Fibroblast of pulmonary artery (primary cell): ENCODE measurements at regions not wholly inside any gene's neighbourhood (a gene's known extent, or its start where the extent isn't known, plus 50 kb on each side); places are given as distances from the start of the nearest gene placed in this dataset.

ENCODE experiments used
- DNase-seq: peaks from one replicate; pipeline ENCODE4 v3.0.0-alpha.2; 2010; ENCODE audit warnings: low read depth
- H3K4me3 ChIP-seq: replicated peaks from 2 replicates; pipeline ENCODE4 v1.5.1; 2011; ENCODE audit warnings: low read depth, mild to moderate bottlenecking, control low read depth, low read length, moderate library complexity
- TF ChIP-seq, protein P1 (sequence below): IDR thresholded peaks from 2 replicates; pipeline ENCODE4 v1.5.1; 2011; ENCODE audit warnings: mild to moderate bottlenecking, control low read depth, low read length, inconsistent platforms; ENCODE audit errors: missing control alignments

DNA sequence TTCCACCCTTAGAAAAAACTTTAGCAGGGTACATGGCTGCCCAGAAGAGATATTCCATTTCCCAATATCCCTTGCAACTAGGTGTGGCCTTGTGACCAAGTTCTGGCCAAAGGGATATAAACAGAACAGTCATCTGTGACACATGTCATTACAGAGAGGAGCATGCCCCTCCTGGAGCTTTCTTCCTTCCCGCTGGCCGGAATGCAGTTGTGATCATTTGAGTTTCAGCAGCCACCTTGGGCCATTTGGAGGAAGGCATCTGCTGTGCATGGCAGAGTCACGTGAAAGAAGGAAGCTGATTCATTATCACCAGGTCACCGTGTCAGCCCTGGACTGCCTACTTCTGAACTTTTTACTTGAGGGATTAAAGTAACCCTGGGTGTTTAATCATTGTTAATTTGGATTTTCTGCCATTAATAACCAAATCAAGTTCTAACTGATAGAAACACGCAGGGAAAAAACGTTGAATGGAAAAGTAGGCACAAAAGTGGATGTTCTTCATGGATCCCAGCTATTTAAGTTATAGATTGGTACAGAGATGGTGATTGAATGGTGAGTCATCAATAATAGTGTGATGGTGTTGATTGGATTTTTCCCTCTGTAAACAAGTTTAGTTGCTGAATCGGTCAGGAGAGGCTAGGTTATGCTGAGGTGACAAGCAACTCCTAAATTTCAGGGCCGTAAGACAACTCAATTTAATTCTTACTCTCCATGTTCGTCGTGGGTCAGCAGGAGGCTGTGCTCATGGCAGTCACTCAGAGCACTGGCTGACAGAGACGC is 80.7 kb upstream of the CCDC167 start:
- DNase-seq = no peak
- H3K4me3 ChIP-seq = no peak overlapping the region
- TF ChIP-seq, protein P1, sequence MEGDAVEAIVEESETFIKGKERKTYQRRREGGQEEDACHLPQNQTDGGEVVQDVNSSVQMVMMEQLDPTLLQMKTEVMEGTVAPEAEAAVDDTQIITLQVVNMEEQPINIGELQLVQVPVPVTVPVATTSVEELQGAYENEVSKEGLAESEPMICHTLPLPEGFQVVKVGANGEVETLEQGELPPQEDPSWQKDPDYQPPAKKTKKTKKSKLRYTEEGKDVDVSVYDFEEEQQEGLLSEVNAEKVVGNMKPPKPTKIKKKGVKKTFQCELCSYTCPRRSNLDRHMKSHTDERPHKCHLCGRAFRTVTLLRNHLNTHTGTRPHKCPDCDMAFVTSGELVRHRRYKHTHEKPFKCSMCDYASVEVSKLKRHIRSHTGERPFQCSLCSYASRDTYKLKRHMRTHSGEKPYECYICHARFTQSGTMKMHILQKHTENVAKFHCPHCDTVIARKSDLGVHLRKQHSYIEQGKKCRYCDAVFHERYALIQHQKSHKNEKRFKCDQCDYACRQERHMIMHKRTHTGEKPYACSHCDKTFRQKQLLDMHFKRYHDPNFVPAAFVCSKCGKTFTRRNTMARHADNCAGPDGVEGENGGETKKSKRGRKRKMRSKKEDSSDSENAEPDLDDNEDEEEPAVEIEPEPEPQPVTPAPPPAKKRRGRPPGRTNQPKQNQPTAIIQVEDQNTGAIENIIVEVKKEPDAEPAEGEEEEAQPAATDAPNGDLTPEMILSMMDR = no peak

DNA sequence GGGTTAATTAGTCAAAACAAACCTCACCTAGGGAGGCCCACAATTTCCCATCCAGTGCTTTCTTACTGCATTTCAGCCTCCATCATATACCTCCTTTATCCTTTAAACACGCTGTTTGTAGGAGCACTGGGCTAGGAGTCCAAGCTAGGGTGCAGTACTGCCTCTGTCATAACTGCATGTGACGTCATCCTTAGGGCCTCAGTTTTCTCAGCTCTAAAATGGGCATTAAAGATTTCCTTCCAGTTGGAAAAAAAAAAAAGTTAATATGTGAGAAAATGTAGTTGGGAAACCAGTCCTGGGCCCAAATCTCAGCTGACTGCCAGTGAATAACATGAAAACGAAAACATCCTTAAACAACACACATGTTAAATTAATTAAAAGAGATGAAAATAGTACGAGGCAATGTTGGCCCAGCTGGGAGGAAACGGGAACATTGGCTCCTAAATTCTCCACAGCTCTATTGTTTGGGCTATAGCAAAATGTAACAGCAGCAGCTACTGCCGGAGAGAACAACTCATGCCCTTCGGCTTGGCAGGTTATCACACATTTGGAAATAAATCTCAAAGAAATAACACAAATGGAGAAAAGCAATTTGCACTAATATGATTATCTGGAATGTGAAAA is 79.9 kb upstream of the CCDC167 start:
- no peak for DNase-seq
- no peak overlapping the region for H3K4me3 ChIP-seq
- TF ChIP-seq, protein P1 = no peak

DNA sequence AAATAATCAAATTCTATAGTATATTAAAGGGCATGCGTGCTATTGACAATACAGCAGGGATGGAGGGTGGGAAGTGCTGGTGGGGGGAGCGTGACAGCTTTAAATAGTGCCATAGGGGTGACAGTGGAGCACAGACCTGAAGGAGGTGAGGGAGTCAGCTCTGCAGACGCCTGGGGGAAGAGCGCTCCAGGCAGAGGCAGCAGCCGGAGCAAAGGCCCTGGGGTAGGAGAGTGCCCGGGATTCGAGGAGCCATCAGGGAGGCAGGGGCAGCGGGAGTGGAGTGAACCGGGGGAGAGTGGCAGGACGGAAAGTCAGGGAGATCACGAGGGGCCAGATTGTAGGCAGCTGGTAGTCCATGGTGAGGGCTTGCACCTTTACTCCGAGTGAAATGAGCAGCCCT is 78.4 kb upstream of the CCDC167 start:
- DNase-seq = no peak
- TF ChIP-seq, protein P1 = no peak
- no peak overlapping the region for H3K4me3 ChIP-seq

DNA sequence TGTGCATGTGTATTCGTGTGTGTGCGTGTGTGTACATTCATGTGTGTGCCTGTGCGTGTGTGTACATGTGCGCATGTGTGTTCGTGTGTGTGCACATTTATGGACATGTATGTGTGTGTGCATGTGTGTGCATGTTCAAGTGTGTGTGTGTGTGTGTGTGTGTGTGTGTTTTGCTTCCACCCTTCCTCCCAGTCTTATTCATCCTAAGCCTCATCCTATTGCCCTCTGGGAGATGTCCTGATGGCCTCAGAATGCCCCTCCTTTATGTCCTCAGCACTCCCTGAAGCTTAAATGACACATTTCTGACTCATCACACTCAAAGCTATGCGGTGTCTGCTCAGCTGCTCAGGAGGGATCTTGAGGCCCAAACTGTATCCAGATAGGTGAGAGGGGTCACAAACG is 76.6 kb upstream of the CCDC167 start:
- H3K4me3 ChIP-seq = no peak overlapping the region
- DNase-seq = no peak
- TF ChIP-seq, protein P1 = no peak

DNA sequence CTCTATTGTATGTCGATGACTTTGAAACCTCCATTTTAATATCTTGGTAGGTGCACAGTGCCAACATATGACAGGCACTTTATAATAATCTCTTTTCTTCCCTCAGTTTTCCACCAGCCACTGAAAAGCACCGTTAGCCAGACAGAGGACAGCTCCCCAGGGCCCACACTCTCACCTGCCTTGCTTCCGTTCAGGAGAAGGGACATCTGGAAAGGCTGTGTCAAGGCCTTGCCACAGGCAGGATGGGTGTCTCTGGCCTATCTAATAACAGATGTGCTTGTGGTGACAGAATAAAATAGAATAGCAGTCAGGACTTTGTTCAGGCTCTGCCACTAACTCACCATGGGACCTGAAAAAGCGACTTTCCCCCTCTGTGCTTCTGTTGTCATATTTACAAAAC is 75.5 kb upstream of the CCDC167 start:
- TF ChIP-seq, protein P1 = no peak
- no peak overlapping the region for H3K4me3 ChIP-seq
- no peak for DNase-seq

DNA sequence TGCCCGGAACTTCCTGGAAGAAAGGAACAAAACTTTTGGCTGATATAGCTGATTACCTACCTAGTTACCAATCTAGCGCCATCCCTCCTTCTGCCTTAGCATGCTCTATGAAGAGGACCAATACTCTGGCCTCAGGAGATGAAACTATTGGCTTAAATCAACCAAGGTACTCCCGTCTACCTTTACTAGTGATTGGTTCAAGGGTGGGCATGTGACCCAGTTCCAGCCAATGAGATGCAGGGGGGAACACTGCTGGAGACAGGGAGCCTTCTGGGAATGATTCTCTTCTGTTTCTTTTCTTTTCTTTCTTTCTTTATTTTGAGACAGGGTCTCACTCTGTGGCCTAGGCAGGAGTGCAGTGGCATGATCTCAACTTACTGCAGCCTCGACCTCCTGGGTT is 72.6 kb upstream of the CCDC167 start:
- TF ChIP-seq, protein P1 = no peak
- DNase-seq = no peak
- no peak overlapping the region for H3K4me3 ChIP-seq
